Mucosa of rectum (tissue), 2 donors: ENCODE measurements at regions not wholly inside any gene's neighbourhood (a gene's known extent, or its start where the extent isn't known, plus 50 kb on each side); places are given as distances from the start of the nearest gene placed in this dataset.
"Not testable (repeated sequence)": the region's sequence is repeated elsewhere in the genome, so short reads cannot be mapped to it uniquely, and the experiment has no call there.

ENCODE experiments used
- H3K27ac ChIP-seq, 2 donors: one replicate each; pipeline ENCODE4 v1.7.0; 2013; ENCODE audit warnings: inconsistent platforms in 2 of 2, low read depth in 2 of 2, low read length in 2 of 2
- H3K27me3 ChIP-seq, 2 donors: one replicate each; pipeline ENCODE4 v1.7.0; 2013; ENCODE audit warnings: low read length in 2 of 2; ENCODE audit not compliant: control insufficient read depth in 2 of 2, insufficient read depth in 2 of 2
- H3K36me3 ChIP-seq, 2 donors: one replicate each; pipeline ENCODE4 v1.7.0; 2013; ENCODE audit warnings: low read length in 2 of 2; ENCODE audit not compliant: control insufficient read depth in 2 of 2, insufficient read depth in 2 of 2
- H3K4me1 ChIP-seq, 2 donors: one replicate each; pipeline ENCODE4 v1.7.0; 2013; ENCODE audit warnings: low read length in 2 of 2, mild to moderate bottlenecking in 1 of 2; ENCODE audit not compliant: control insufficient read depth in 2 of 2, insufficient read depth in 2 of 2
- H3K4me3 ChIP-seq, 2 donors: one replicate each; pipeline ENCODE4 v1.7.0; 2013; ENCODE audit warnings: low read length in 2 of 2
- H3K9ac ChIP-seq, 2 donors: one replicate each; pipeline ENCODE4 v1.7.0; 2013; ENCODE audit warnings: low read length in 2 of 2, low read depth in 1 of 2, mild to moderate bottlenecking in 1 of 2
- H3K9me3 ChIP-seq, 2 donors: one replicate each; pipeline ENCODE4 v1.7.0; 2013; ENCODE audit warnings: low read length in 2 of 2; ENCODE audit not compliant: control insufficient read depth in 2 of 2
- donor health status: healthy.
- donor health status: Normal muscosa, but diverticular disease.

GRCh38 chr5:163116618-163117017 lies 320.8 kb upstream of the CCNG1 start:
- H3K27ac ChIP-seq, H3K36me3 ChIP-seq, H3K9me3 ChIP-seq: not testable (repeated sequence)

DNA sequence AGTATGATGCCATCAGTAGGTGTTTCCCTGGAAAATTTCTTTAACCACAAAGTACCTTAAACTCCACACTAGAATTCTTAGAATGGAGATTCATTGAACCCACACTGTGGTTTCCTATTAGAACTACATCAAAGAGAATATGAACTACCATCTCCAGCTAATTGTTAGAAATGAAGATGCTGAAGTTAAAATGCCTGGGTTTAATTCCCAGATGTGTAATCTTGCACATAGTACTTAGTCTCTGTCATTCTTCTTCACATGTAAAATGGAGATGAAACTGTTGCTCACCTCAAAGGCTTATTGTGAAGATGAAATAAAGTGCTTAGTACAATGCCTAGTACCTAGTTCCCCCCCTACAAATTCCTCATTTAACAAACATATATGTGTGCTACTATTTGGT lies 303.3 kb upstream of the CCNG1 start:
- Histone ChIP-seq H3K9me3 (no peaks in the 10 kb centered on the region), H3K36me3 (no peaks in the 10 kb centered on the region), H3K27ac (no peak overlapping the region), H3K4me1 (no peaks in the 10 kb centered on the region), H3K27me3 (no peaks in the 10 kb centered on the region), H3K4me3 (no peak overlapping the region), H3K9ac (no peak overlapping the region)

More at GRCh38 chr5:163116618-163117017, 320.8 kb upstream of the CCNG1 start:
- not testable (repeated sequence) for H3K4me1 ChIP-seq, H3K27me3 ChIP-seq, H3K9ac ChIP-seq, H3K4me3 ChIP-seq

DNA sequence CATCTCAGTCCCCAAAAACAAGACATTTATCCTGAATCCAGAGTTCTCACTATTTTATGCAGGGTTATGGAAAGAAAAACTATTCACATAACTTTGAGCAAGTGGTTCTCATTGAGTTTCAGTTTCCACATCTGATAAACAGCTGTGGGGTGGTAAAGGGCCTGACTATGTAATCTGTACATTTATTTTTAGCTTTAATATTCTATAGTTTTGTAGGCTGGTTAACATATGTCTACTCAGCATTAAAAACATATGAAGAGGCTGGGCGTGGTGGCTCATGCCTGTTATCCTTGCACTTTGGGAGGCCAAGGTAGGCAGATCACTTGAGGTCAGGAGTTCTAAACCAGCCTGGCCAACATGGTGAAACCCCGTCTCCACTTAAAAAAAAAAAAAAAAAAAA lies 301.5 kb upstream of the CCNG1 start:
- Histone ChIP-seq H3K4me1 (no peaks in the 10 kb centered on the region), H3K9me3 (no peaks in the 10 kb centered on the region), H3K36me3 (no peaks in the 10 kb centered on the region), H3K27ac (no peak overlapping the region), H3K27me3 (no peaks in the 10 kb centered on the region), H3K4me3 (no peak overlapping the region), H3K9ac (no peak overlapping the region)

DNA sequence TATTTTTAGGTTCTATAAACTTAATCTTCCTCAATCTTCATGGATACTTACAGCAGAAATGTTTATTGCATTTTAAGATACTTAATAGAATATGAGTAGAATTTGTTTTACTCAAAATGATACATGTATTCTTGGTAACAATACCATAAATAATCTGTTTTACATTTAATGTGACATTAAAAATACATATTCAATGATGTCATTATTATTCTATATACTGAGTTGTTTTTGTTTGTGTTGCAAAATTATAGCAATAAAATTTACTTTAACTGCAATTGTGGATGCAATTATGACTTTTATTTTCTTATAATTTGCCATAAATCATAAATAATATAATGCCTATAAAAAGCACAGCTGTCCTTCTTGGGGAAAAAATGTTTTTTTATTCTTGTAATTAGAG lies 275.9 kb upstream of the CCNG1 start:
- Histone ChIP-seq H3K27me3 (no peaks in the 10 kb centered on the region), H3K9me3 (no peaks in the 10 kb centered on the region), H3K27ac (no peak overlapping the region), H3K36me3 (no peaks in the 10 kb centered on the region), H3K4me3 (no peak overlapping the region), H3K9ac (no peak overlapping the region), H3K4me1 (no peaks in the 10 kb centered on the region)

DNA sequence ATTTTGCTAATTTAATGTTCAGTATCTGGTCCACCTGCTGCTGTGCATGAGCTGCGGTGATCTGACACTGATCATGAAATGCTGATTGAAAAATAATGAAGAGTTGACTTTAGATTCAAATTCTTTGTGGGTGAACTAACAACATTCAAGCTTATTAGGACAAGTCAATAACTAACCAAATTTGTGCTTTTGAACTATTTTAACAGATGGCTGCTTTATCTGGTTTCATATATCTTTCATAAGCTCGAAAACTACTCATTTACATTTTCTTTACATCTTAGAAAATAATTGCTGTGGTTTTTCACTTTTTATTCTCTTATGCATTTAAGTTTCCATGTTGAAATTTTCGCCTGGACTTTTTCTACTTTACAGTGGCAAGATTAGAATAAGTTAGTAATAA lies 274.8 kb upstream of the CCNG1 start:
- Histone ChIP-seq H3K4me3 (no peak overlapping the region), H3K9me3 (no peaks in the 10 kb centered on the region)

GRCh38 chr5:163163858-163164257 lies 273.5 kb upstream of the CCNG1 start:
- Histone ChIP-seq H3K36me3 (no peaks in the 10 kb centered on the region), H3K9me3 (no peaks in the 10 kb centered on the region), H3K27me3 (no peaks in the 10 kb centered on the region)

More for the DNA sequence above, 274.8 kb upstream of the CCNG1 start:
- Histone ChIP-seq H3K27ac (no peak overlapping the region), H3K4me1 (no peaks in the 10 kb centered on the region), H3K27me3 (no peaks in the 10 kb centered on the region), H3K9ac (no peak overlapping the region), H3K36me3 (no peaks in the 10 kb centered on the region)

DNA sequence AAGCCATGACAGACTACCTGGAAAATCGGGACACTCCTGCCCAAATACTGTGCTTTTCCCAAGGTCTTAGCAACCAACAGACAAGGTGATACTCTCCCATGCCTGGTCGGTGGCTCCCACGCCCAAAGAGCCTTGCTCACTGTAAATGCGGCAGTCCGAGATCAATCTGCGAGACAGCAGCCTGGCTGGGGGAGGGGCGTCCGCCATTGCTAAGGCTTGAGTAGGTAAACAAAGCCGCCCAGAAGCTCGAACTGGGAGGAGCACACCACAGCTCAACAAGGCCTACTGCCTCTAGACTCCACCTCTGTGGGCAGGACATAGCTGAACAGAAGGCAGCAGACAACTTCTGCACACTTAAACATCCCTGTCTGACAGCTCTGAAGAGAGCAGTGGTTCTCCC lies 272.1 kb upstream of the CCNG1 start:
- Histone ChIP-seq H3K27me3 (no peaks in the 10 kb centered on the region), H3K4me3 (no peak overlapping the region), H3K36me3 (no peaks in the 10 kb centered on the region), H3K9me3 (no peaks in the 10 kb centered on the region), H3K9ac (no peak overlapping the region), H3K4me1 (no peaks in the 10 kb centered on the region), H3K27ac (no peak overlapping the region)

More at GRCh38 chr5:163163858-163164257, 273.5 kb upstream of the CCNG1 start:
- H3K27ac ChIP-seq = no peak overlapping the region
- H3K9ac ChIP-seq = no peak overlapping the region
- H3K4me1 ChIP-seq = no peaks in the 10 kb centered on the region
- H3K4me3 ChIP-seq = no peak overlapping the region

DNA sequence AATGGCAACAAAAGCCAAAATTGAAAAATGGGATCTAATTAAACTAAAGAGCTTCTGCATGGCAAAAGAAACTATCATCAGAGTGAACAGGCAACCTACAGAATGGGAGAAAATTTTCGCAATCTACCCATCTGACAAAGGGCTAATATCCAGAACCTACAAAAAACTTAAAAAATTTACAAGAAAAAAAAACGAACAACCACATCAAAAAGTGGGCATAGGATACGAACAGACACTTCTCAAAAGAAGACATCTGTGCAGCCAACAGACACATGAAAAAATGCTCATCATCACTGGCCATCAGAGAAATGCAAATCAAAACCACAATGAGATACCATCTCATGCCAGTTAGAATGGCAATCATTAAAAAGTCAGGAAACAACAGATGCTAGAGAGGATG lies 267.2 kb upstream of the CCNG1 start:
- H3K27ac ChIP-seq, H3K9ac ChIP-seq, H3K4me1 ChIP-seq, H3K27me3 ChIP-seq, H3K4me3 ChIP-seq, H3K36me3 ChIP-seq, H3K9me3 ChIP-seq: not testable (repeated sequence)

DNA sequence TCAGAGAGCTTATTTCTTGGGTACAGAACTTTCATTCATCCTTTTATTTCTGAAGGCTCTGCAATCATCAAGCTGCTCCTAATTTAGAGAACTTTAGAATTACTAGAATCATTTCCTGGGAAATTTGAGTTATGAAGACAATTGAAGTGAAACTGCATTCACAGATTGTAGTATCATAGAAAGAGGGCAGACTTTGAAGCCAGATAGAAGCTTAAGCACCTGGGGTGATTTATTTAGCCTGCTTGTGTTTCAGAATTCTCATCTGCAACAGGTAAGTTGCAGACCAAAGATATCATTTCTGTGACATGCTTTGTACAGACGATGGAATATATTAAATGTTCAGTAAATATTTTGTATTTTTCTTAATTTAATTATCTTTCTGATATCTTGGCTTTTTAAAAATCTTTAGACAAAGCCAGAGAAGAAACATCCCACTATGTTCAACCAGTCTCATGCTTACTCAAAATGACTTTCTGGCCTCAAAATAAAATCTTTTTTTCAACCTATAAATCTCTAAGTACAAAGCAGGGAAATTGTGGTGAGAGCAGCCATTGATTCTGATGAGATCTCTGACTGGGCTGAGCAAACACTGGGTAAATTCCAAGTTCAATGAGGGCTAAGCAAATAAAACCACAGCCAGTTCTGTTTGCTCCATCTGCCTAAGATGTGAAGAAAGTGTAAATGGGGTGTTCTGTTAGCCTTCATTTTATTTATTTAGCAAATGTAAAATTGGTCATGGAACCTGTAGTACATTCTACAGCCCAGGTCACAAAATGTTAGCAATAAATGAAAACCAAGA lies 264.7 kb upstream of the CCNG1 start:
- H3K9ac ChIP-seq = no peak overlapping the region
- H3K27ac ChIP-seq = no peak overlapping the region
- no peaks in the 10 kb centered on the region for H3K36me3 ChIP-seq
- no peaks in the 10 kb centered on the region for H3K9me3 ChIP-seq
- no peaks in the 10 kb centered on the region for H3K4me1 ChIP-seq
- no peaks in the 10 kb centered on the region for H3K27me3 ChIP-seq
- no peak overlapping the region for H3K4me3 ChIP-seq

DNA sequence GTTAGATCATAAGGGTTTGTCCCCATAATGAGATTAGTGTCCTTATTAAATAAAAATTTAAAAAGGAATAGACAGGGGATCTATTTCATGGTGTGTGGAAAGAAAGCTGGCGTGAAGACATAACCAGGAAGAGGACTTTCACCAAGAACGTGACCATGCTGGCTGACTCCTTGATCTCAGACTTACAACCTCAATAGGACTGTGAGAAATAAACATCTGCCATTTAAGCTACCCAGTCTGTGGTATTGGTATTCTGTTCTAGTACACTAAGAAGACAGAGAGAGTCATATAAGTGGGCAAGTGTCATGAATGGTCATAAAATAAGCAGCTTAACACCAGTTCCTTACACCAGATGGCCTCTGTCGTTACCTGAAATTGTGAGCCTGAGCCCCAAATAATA lies 259.4 kb upstream of the CCNG1 start:
- Histone ChIP-seq H3K4me1 (no peaks in the 10 kb centered on the region), H3K9ac (no peak overlapping the region), H3K27me3 (no peaks in the 10 kb centered on the region), H3K27ac (no peak overlapping the region), H3K9me3 (no peaks in the 10 kb centered on the region), H3K36me3 (no peaks in the 10 kb centered on the region), H3K4me3 (no peak overlapping the region)
